ENCODE measurements at regions not wholly inside any gene's neighbourhood (a gene's known extent, or its start where the extent isn't known, plus 50 kb on each side); places are given as distances from the start of the nearest gene placed in this dataset.

DNA sequence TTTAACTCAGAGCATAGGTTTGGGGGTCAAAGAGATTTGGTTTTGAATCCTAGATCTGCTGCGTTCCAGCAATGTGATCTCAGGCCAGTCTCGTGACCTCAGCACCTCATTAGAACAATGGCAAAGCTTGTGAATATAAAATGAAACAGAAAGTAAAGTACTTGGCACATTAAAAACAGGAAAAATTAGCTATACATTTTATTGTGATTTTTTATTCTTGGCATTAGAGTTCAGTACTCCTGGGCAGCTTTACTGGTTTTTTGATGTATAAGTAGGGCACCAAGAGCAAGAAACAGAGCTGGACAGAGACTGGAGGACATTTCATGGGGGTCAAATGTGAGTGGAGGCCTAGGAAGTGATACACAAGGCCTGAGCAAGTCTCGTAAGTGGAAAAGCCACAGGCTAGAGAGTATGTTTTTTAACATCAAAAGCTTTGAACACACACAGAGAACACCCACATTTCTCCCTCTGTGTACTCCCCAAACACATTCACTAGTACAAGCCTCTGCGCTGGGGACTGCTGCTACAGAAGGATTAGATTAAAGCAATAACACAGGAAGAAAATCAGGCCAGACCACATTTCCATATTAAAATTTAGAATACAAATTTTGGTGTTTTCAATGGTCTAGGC lies 157.2 kb upstream of the SLC25A13 start:
- Histone ChIP-seq H3K9me3 (no peaks in the 10 kb centered on the region), H3K4me3 (ENCODE audit: low read depth, low read length) (no peak overlapping the region), H3K27me3 (no peaks in the 10 kb centered on the region), H3K36me3 (no peaks in the 10 kb centered on the region), H3K4me1 (no peaks in the 10 kb centered on the region)
- no peak for DNase-seq
- TF ChIP-seq, protein P1, sequence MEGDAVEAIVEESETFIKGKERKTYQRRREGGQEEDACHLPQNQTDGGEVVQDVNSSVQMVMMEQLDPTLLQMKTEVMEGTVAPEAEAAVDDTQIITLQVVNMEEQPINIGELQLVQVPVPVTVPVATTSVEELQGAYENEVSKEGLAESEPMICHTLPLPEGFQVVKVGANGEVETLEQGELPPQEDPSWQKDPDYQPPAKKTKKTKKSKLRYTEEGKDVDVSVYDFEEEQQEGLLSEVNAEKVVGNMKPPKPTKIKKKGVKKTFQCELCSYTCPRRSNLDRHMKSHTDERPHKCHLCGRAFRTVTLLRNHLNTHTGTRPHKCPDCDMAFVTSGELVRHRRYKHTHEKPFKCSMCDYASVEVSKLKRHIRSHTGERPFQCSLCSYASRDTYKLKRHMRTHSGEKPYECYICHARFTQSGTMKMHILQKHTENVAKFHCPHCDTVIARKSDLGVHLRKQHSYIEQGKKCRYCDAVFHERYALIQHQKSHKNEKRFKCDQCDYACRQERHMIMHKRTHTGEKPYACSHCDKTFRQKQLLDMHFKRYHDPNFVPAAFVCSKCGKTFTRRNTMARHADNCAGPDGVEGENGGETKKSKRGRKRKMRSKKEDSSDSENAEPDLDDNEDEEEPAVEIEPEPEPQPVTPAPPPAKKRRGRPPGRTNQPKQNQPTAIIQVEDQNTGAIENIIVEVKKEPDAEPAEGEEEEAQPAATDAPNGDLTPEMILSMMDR (IDR thresholded peaks at IDR 0.05; ENCODE audit: low read depth, low read length): no peak

DNA sequence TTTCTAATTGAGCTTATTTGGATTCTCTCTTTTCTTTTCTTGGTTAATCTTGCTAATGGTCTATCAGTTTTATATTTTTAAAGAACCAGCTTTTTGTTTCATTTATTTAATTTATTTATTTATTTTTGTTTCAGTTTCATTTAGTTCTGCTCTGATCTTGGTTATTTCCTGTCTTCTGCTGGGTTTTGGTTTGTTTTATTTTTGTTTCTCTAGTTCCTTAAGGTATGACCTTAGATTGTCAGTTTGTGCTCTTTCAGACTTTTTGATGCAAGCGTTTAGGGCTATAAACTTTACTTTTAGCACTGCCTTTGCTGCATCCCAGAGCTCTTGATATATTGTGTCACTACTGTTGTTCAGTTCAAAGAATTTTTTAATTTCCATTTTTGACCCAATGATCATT lies 149.7 kb upstream of the SLC25A13 start:
- Histone ChIP-seq H3K4me1 (no peaks in the 10 kb centered on the region), H3K4me3 (ENCODE audit: low read depth, low read length) (no peak overlapping the region), H3K36me3 (no peaks in the 10 kb centered on the region), H3K27me3 (no peaks in the 10 kb centered on the region), H3K9me3 (no peaks in the 10 kb centered on the region)
- no peak for DNase-seq
- TF ChIP-seq, protein P1 (IDR thresholded peaks at IDR 0.05; ENCODE audit: low read depth, low read length): no peak

DNA sequence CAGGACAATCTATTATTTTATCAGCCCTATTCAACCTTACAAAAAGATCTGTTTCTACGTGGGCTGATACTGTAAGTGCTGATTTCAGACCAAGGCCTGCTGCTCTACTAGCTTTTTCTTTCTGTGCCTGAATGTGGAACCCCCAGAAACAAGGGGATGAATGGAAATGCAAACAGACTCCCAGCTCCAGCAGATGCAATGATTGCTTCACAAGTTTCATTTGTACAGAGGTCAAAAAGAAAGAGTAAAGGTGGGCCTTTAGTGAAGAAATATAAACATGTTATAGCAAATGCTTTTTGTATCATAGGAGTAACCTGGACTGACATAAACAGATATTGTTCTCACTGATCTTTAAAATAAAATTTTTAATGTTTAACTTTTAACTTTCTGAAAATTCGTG lies 130.2 kb upstream of the SLC25A13 start:
- H3K4me1 ChIP-seq: peaks cover 7% of the 10 kb centered on the region
- no peaks in the 10 kb centered on the region for H3K27me3 ChIP-seq
- H3K4me3 ChIP-seq (ENCODE audit: low read depth, low read length): no peak overlapping the region
- no peaks in the 10 kb centered on the region for H3K9me3 ChIP-seq
- TF ChIP-seq, protein P1 (IDR thresholded peaks at IDR 0.05; ENCODE audit: low read depth, low read length): no peak
- no peak for DNase-seq
- no peaks in the 10 kb centered on the region for H3K36me3 ChIP-seq

DNA sequence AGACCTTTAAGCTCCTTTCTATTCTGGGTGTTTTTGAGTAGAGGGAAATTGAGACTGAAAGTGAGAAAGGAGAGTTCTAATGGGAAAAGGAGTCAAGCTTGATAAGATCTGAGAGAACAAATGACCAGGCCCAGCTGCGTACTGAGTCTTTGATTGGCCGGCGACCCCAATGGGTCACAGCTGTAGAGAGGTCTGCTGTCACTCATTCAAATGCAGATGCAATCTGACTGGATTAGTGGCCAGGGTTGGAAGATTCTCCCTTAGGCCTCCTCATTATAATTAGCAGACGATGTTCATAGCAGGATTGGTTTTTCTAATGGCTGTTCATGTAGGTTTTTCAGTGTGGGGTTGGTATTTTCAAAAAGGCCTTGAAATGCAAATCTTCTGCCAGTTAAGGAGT lies 127.2 kb upstream of the SLC25A13 start:
- Histone ChIP-seq H3K36me3 (no peaks in the 10 kb centered on the region), H3K9me3 (no peaks in the 10 kb centered on the region), H3K4me1 (peaks cover 7% of the 10 kb centered on the region), H3K27me3 (no peaks in the 10 kb centered on the region), H3K4me3 (ENCODE audit: low read depth, low read length) (no peak overlapping the region)
- TF ChIP-seq, protein P1 (IDR thresholded peaks at IDR 0.05; ENCODE audit: low read depth, low read length): no peak
- DNase-seq: peak; percentile 52

DNA sequence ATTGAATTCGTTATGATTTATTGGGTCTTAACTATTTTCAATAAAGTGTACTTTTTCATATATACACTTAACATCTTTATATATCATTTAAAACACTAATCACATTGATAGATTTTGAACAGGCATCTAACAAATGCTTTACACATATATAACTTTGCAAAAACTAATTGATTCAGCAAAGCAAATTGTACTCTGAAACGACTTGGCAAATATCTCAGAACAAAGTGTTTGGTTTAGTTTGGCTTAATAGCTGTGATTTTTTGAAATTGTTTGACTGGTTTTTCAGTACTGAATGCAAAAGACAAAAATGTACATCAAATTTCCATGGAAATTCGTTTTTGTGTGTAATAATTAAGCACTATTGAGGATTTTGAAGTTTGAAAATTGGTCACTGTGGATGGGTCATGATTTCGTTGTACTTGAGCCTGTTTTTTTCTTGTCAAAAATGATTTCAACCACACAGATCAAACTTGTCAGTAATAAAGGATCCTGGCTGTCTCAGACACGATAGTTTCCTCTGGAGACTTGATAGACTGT lies 125.3 kb upstream of the SLC25A13 start:
- TF ChIP-seq, protein P1 (IDR thresholded peaks at IDR 0.05; ENCODE audit: low read depth, low read length): no peak
- Histone ChIP-seq H3K4me1 (peaks cover 7% of the 10 kb centered on the region), H3K36me3 (no peaks in the 10 kb centered on the region), H3K4me3 (ENCODE audit: low read depth, low read length) (no peak overlapping the region), H3K27me3 (no peaks in the 10 kb centered on the region), H3K9me3 (no peaks in the 10 kb centered on the region)
- DNase-seq: no peak

DNA sequence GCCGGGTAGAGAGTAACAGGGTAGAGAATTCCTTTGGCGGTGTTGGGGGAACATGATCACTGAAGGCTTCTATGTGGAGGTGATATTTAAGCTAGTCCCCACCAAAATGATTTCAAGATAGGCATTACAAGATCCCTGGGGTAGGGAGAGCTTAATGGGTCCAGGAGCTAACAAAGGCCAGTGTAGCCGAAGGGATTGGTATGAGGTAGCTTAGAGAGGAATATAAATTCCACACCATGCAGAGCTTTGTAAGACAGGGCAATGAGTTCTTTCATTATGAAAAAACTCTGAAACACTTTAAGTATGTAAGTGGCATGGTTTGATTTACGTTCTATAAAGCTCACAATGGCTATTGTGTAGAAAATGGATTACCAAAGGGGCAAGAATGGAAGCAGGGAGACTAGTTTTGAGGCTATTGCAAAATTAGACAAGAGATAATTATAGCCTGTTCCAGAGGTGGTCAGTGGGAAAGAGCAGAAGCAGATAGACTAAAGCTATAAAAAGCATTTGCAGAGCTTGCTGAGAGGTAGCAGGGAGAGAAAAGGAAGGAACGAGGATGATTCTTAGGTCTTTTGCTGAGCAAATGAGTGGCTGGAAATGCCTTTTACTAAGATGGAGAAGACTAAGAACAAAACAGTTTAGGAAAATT lies 119.7 kb upstream of the SLC25A13 start:
- TF ChIP-seq, protein P1 (IDR thresholded peaks at IDR 0.05; ENCODE audit: low read depth, low read length): no peak
- no peak for DNase-seq
- no peaks in the 10 kb centered on the region for H3K4me1 ChIP-seq
- H3K36me3 ChIP-seq: no peaks in the 10 kb centered on the region
- H3K4me3 ChIP-seq (ENCODE audit: low read depth, low read length): no peak overlapping the region
- no peaks in the 10 kb centered on the region for H3K9me3 ChIP-seq
- no peaks in the 10 kb centered on the region for H3K27me3 ChIP-seq
